ENCODE measurements at regions not wholly inside any gene's neighbourhood (a gene's known extent, or its start where the extent isn't known, plus 50 kb on each side); places are given as distances from the start of the nearest gene placed in this dataset.

- H3K4me3 ChIP-seq (replicated peaks in 1 of 2; ENCODE audit: low read depth in 1 of 2, low read length in 2 of 2) = no peak overlapping the region
- DNase-seq (ENCODE audit: low read depth, low spot score) (no peak), ATAC-seq (no peak)
- H3K27ac ChIP-seq (ENCODE audit: low read depth, low read length) = no peak overlapping the region
- BruUV-seq (replicated peaks) = no TSS peak
- no peaks in the 10 kb centered on the region; the same call in 1 of the 2 replicates for H3K27me3 ChIP-seq (ENCODE audit: insufficient read depth, low read length)
- H3K79me2 ChIP-seq (ENCODE audit: insufficient read depth, low read length) = no peaks in the 10 kb centered on the region
- RAD21 ChIA-PET (ENCODE audit: low non-redundant PET in 1 of 2, low total read pairs in 2 of 2, uncharacterized antibody in 2 of 2, unreplicated experiment in 2 of 2) = no interaction called here
- H3K9me3 ChIP-seq (ENCODE audit: control insufficient read depth in 1 of 2, insufficient read depth in 1 of 2, low read depth in 1 of 2, low read length in 2 of 2) = no peaks in the 10 kb centered on the region
- intact Hi-C loops (cut with micrococcal nuclease) = no loop called here
- POLR2A ChIA-PET = no interaction called here
- H3K4me1 ChIP-seq (ENCODE audit: control insufficient read depth in 1 of 2, insufficient read depth in 2 of 2, low read length in 2 of 2) = no peaks in the 10 kb centered on the region
- H4K20me1 ChIP-seq (ENCODE audit: insufficient read depth) = no peaks in the 10 kb centered on the region; the same call in 1 of the 2 replicates
- no peak overlapping the region for H2AFZ ChIP-seq (ENCODE audit: low read depth, low read length, poor library complexity, severe bottlenecking)
- H3K9ac ChIP-seq (ENCODE audit: low read length) = no peak overlapping the region
- H3K4me2 ChIP-seq (ENCODE audit: low read length) = no peak overlapping the region
- H3K9me2 ChIP-seq (ENCODE audit: insufficient read depth) = no peaks in the 10 kb centered on the region
- TF ChIP-seq MAX (IDR thresholded peaks at IDR 0.05) = no peak
- TF ChIP-seq RAD21 (IDR thresholded peaks at IDR 0.05; ENCODE audit: low read depth) = no peak
- TF ChIP-seq ZBTB33 (IDR thresholded peaks at IDR 0.05; ENCODE audit: extremely low read depth, insufficient replicate concordance, low read length) = no peak
- no peak for TF ChIP-seq CEBPB (IDR thresholded peaks at IDR 0.05; ENCODE audit: low read depth)
- TF ChIP-seq ZNF274 (IDR thresholded peaks at IDR 0.05; ENCODE audit: low read depth, low read length) = no peak
- TF ChIP-seq EGR1 (IDR thresholded peaks at IDR 0.05; ENCODE audit: low read depth) = no peak
- TF ChIP-seq SRF (IDR thresholded peaks at IDR 0.05; ENCODE audit: low read depth) = no peak
- no peak for TF ChIP-seq ATF3 (IDR thresholded peaks at IDR 0.05)
- no peak for TF ChIP-seq TCF7L2 (IDR thresholded peaks at IDR 0.05; ENCODE audit: borderline replicate concordance, extremely low read depth, insufficient read depth, insufficient read length)
- no peak for TF ChIP-seq EZH2phosphoT487 (IDR thresholded peaks at IDR 0.05; ENCODE audit: borderline replicate concordance)
- TF ChIP-seq JUND (IDR thresholded peaks at IDR 0.05) = no peak
- no peak for TF ChIP-seq YY1 (IDR thresholded peaks at IDR 0.05; ENCODE audit: extremely low read depth, insufficient replicate concordance, low read depth, low read length)
- no peak for TF ChIP-seq CBX3 (IDR thresholded peaks at IDR 0.05; ENCODE audit: low read depth)
- CTCF ChIA-PET = no interaction called here
- H3K36me3 ChIP-seq (ENCODE audit: control insufficient read depth in 1 of 2, insufficient read depth in 2 of 2, low read length in 2 of 2) = no peaks in the 10 kb centered on the region
Measured at GRCh38 chr6:115721564-115721963, 339.1 kb downstream of the FRK start.
